ENCODE measurements at regions not wholly inside any gene's neighbourhood (a gene's known extent, or its start where the extent isn't known, plus 50 kb on each side); places are given as distances from the start of the nearest gene placed in this dataset.
"Not testable (repeated sequence)": the region's sequence is repeated elsewhere in the genome, so short reads cannot be mapped to it uniquely, and the experiment has no call there.

- H3K4me3 ChIP-seq (ENCODE audit: low read depth, poor library complexity, severe bottlenecking) = no peak overlapping the region
- intact Hi-C loops (cut with DNase I; ENCODE audit: low total_unique reads) = no loop called here
Observed at GRCh38 chr17:19470530-19471261, 59.7 kb downstream of the RNF112 start.

GRCh38 chr17:19474405-19474804 lies 59.2 kb upstream of the SLC47A1 start:
- intact Hi-C loops (cut with DNase I; ENCODE audit: low total_unique reads); DNase-seq (ENCODE audit: low spot score in 2 of 2); H3K4me3 ChIP-seq (ENCODE audit: low read depth, poor library complexity, severe bottlenecking): not testable (repeated sequence)
- WGBS, 2 donors = 98 to 99% methylated on average over 3 of the region's 3 CpGs

More at GRCh38 chr17:19470530-19471261, 59.7 kb downstream of the RNF112 start:
- TF ChIP-seq CTCF (IDR thresholded peaks at IDR 0.05) = no peak
- TF ChIP-seq POLR2A (IDR thresholded peaks at IDR 0.05) = no peak
- WGBS, 2 donors = 56 to 62% methylated on average over 29 of the region's 29 CpGs
- peak; percentile 65 to 91 for DNase-seq (ENCODE audit: low spot score in 2 of 2)

- intact Hi-C loops (cut with DNase I; ENCODE audit: low total_unique reads) = not testable (repeated sequence)
Observed at GRCh38 chr17:19475800-19476199, 57.9 kb upstream of the SLC47A1 start.

GRCh38 chr17:19482576-19482975 lies 51.1 kb upstream of the SLC47A1 start:
- no peak for DNase-seq (ENCODE audit: low spot score in 2 of 2)
- no peak overlapping the region for H3K4me3 ChIP-seq (ENCODE audit: low read depth, poor library complexity, severe bottlenecking)
- TF ChIP-seq POLR2A (IDR thresholded peaks at IDR 0.05) (no peak), CTCF (IDR thresholded peaks at IDR 0.05) (no peak)
- intact Hi-C loops (cut with DNase I; ENCODE audit: low total_unique reads) = no loop called here
- WGBS, 2 donors = 23% methylated on average over 1 of the region's 1 CpG

More at GRCh38 chr17:19475800-19476199, 57.9 kb upstream of the SLC47A1 start:
- H3K4me3 ChIP-seq (ENCODE audit: low read depth, poor library complexity, severe bottlenecking); DNase-seq (ENCODE audit: low spot score in 2 of 2): not testable (repeated sequence)
- WGBS, 2 donors = 87 to 93% methylated on average over 20 to 31 of the region's 31 CpGs

Measured in lower leg skin (tissue), 4 donors.